Kidney epithelial cell (primary cell): ENCODE measurements at regions not wholly inside any gene's neighbourhood (a gene's known extent, or its start where the extent isn't known, plus 50 kb on each side); places are given as distances from the start of the nearest gene placed in this dataset.

ENCODE experiments used
- DNase-seq: peaks from one replicate; pipeline ENCODE4 v3.0.0-alpha.2; 2010; ENCODE audit warnings: low read depth
- H3K27me3 ChIP-seq: 2 replicates; pipeline ENCODE4 v1.6.0; 2011; ENCODE audit warnings: low read length; ENCODE audit not compliant: control insufficient read depth, insufficient read depth
- H3K36me3 ChIP-seq: 2 replicates; pipeline ENCODE4 v1.5.1; 2011; ENCODE audit warnings: low read length; ENCODE audit not compliant: control insufficient read depth, insufficient read depth
- H3K4me3 ChIP-seq: 2 replicates; pipeline ENCODE4 v1.5.1; 2011; ENCODE audit warnings: low read depth, mild to moderate bottlenecking, control low read depth, low read length
- TF ChIP-seq, protein P1 (sequence below): IDR thresholded peaks from 2 replicates; pipeline ENCODE4 v1.5.1; 2011; ENCODE audit warnings: mild to moderate bottlenecking, moderate library complexity, low read length, control low read depth, inconsistent platforms; ENCODE audit not compliant: insufficient read depth, poor library complexity, severe bottlenecking

GRCh38 chr12:89991807-89992590 is 283.4 kb upstream of the ATP2B1 start:
- Histone ChIP-seq H3K27me3 (no peaks in the 10 kb centered on the region), H3K4me3 (no peak overlapping the region), H3K36me3 (no peaks in the 10 kb centered on the region)
- TF ChIP-seq, protein P1, sequence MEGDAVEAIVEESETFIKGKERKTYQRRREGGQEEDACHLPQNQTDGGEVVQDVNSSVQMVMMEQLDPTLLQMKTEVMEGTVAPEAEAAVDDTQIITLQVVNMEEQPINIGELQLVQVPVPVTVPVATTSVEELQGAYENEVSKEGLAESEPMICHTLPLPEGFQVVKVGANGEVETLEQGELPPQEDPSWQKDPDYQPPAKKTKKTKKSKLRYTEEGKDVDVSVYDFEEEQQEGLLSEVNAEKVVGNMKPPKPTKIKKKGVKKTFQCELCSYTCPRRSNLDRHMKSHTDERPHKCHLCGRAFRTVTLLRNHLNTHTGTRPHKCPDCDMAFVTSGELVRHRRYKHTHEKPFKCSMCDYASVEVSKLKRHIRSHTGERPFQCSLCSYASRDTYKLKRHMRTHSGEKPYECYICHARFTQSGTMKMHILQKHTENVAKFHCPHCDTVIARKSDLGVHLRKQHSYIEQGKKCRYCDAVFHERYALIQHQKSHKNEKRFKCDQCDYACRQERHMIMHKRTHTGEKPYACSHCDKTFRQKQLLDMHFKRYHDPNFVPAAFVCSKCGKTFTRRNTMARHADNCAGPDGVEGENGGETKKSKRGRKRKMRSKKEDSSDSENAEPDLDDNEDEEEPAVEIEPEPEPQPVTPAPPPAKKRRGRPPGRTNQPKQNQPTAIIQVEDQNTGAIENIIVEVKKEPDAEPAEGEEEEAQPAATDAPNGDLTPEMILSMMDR, result no peak
- DNase-seq, result no peak

DNA sequence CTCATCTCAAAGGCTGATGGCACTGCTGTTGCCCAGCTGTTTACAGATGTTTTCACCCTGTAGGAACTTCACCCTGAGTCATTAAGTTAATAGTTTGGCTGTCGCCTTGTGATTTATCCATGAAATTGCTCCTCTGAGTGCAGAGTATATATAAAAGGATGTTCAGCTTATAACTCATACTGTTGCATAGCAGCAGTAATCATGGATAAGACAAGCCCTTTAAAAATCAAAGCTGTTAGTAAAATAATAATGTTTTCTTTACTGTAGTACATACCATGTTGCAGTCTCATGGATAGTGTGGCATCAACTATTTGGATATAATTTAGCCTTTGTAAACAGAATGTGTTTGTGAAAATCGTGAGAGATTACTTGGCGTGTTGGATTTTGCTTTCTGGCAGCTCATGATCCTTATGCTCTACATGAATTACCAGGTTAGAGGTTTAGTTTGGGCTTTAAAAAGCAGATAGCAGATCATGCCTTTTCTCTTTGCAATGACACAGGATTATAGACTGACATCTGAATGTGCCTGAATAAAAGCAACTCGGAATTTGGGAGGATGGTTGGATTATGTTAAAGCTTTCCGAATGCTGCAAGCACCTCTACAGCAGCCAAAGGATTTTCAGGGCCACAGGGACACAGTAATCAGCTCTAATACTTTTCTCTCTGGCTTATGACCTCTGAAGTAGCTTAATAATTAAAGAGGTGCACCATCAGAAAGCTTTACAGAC is 279.7 kb upstream of the ATP2B1 start:
- Histone ChIP-seq H3K4me3 (no peak overlapping the region), H3K27me3 (no peaks in the 10 kb centered on the region), H3K36me3 (no peaks in the 10 kb centered on the region)
- TF ChIP-seq, protein P1, result no peak
- DNase-seq, result no peak

DNA sequence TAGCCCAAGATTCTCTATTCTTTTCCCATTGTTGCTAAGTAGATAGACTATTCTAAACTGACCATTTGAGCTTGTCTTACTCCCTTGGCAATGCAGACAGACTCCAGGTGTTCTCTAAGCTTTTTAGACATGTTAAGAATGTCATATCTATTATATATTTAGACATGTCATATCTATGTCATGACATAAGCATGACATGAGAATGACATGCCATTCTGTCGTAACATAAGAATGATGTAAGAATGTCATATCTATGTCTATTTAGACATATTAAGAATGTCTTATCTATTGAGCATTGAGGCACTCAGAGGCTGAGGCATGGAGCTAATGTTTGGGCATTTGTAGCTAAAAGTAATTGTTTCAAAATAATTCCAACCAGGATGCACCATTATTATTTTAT is 277.3 kb upstream of the ATP2B1 start:
- DNase-seq, result no peak
- TF ChIP-seq, protein P1, result no peak
- H3K27me3 ChIP-seq, result no peaks in the 10 kb centered on the region

DNA sequence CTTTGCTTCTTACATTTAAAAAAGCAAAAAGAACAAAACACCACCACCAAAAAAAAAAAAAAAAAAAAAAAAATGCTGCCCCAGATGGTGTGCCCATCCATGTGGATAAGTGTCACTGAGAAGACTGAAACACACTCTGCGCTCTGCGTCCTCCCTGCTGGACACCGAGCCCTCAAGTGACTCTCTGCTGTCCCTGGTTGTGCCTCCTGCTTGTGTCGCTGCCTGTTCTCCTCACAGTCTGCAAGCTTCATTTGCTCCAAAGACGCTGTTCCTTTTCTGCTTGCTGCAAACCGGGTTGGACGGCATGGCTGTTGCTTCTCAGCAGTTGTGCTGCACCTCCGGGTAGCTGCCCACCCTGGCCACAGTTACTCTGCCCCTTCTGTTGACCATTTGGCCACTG is 276.2 kb upstream of the ATP2B1 start:
- Histone ChIP-seq H3K27me3 (no peaks in the 10 kb centered on the region), H3K4me3 (no peak overlapping the region), H3K36me3 (no peaks in the 10 kb centered on the region)
- DNase-seq, result no peak
- TF ChIP-seq, protein P1, result no peak

More for the DNA sequence above, 277.3 kb upstream of the ATP2B1 start:
- Histone ChIP-seq H3K36me3 (no peaks in the 10 kb centered on the region), H3K4me3 (no peak overlapping the region)

GRCh38 chr12:89983622-89984021 is 275.0 kb upstream of the ATP2B1 start:
- Histone ChIP-seq H3K36me3 (no peaks in the 10 kb centered on the region), H3K4me3 (no peak overlapping the region), H3K27me3 (no peaks in the 10 kb centered on the region)
- no peak for DNase-seq
- TF ChIP-seq, protein P1, result no peak
